Body of pancreas (tissue), 4 donors: ENCODE measurements at regions not wholly inside any gene's neighbourhood (a gene's known extent, or its start where the extent isn't known, plus 50 kb on each side); places are given as distances from the start of the nearest gene placed in this dataset.

Experiments used
- ATAC-seq: fragments of 150-250 bp; one replicate; pipeline ENCODE4 v1.9.1; 2016
- DNase-seq, 4 donors: peaks; one replicate each; pipeline ENCODE4 v3.0.0-alpha.2; 2019
- H3K27ac ChIP-seq, 4 donors: fragments of 200-600 bp; sonication (generic); 1 replicate in 3 of 4; 2 replicates in 1 of 4; pipeline versions ENCODE4 v1.5.1 to v1.6.1; 2016 to 2019; ENCODE audit warnings: mild to moderate bottlenecking in 1 of 4, mixed read lengths in 1 of 4, moderate library complexity in 1 of 4
- H3K27me3 ChIP-seq, 2 donors: fragments of 200-600 bp; sonication (generic); one replicate each; pipeline ENCODE4 v1.6.0; 2016; ENCODE audit warnings: mild to moderate bottlenecking in 1 of 2
- H3K36me3 ChIP-seq, 2 donors: fragments of 200-600 bp; sonication (generic); replicated peaks in 1 of 2; 2 replicates each; pipeline ENCODE4 v1.5.1; 2016; ENCODE audit warnings: low read depth in 2 of 2; ENCODE audit not compliant: insufficient read depth in 1 of 2
- H3K4me1 ChIP-seq: fragments of 200-600 bp; sonication (generic); one replicate; pipeline ENCODE4 v1.6.0; 2016
- H3K4me3 ChIP-seq, 2 donors: fragments of 200-600 bp; sonication (generic); 1 replicate in 1 of 2; 2 replicates in 1 of 2; pipeline ENCODE4 v1.5.1; 2016 to 2019
- H3K9me3 ChIP-seq, 3 donors: fragments of 200-600 bp; sonication (generic); 1 replicate in 2 of 3; 2 replicates in 1 of 3; pipeline ENCODE4 v1.5.1; 2016
- CTCF ChIP-seq, 7 experiments: fragments of 450-650 bp in 4 of 7; fragments of 200-600 bp in 3 of 7; sonication (generic) in 3 of 7; IDR thresholded peaks; one replicate each; pipeline ENCODE4 v1.5.1; 2016 to 2019; ENCODE audit warnings: antibody characterized with exemption in 7 of 7
- POLR2A ChIP-seq, 3 donors: fragments of 450-650 bp; IDR thresholded peaks; one replicate each; pipeline ENCODE4 v1.6.1; 2016; ENCODE audit warnings: antibody characterized with exemption in 3 of 3, mild to moderate bottlenecking in 2 of 3
- WGBS, 2 donors: methylation state at CpG; one replicate each; pipeline ENCODE4 v1.1.5; 2017; 5-methylcytosine and 5-hydroxymethylcytosine counted together
- intact Hi-C: fragments of 100-400 bp; cut with DNase I; formaldehyde crosslinking; loops from one replicate; pipeline ENCODE4 v1.15.1; 2023

- ATAC-seq (no peak), DNase-seq (no peak)
- TF ChIP-seq CTCF (IDR thresholded peaks at IDR 0.05): no peak
- TF ChIP-seq POLR2A (IDR thresholded peaks at IDR 0.05): no peak
- Histone ChIP-seq H3K4me1 (no peaks in the 10 kb centered on the region), H3K27me3 (no peaks in the 10 kb centered on the region), H3K4me3 (no peak overlapping the region), H3K27ac (no peak overlapping the region), H3K9me3 (no peaks in the 10 kb centered on the region), H3K36me3 (no peaks in the 10 kb centered on the region)
- intact Hi-C loops: no loop called here
These were observed 714.9 kb downstream of the ADGRL2 start for GRCh38 chr1:82515650-82516049.

- no peaks in the 10 kb centered on the region for H3K27me3 ChIP-seq
- no peak for DNase-seq
- no peaks in the 10 kb centered on the region for H3K4me1 ChIP-seq
- TF ChIP-seq CTCF (IDR thresholded peaks at IDR 0.05): no peak
- TF ChIP-seq POLR2A (IDR thresholded peaks at IDR 0.05): no peak
- H3K36me3 ChIP-seq: no peaks in the 10 kb centered on the region
- no peak overlapping the region for H3K27ac ChIP-seq
- no peak for ATAC-seq
- H3K4me3 ChIP-seq: no peak overlapping the region
- intact Hi-C loops: no loop called here
- no peaks in the 10 kb centered on the region for H3K9me3 ChIP-seq
These were observed 710.7 kb downstream of the ADGRL2 start for GRCh38 chr1:82511441-82511840.

- Histone ChIP-seq H3K36me3 (no peaks in the 10 kb centered on the region), H3K4me3 (no peak overlapping the region), H3K27ac (no peak overlapping the region), H3K9me3 (no peaks in the 10 kb centered on the region), H3K27me3 (no peaks in the 10 kb centered on the region), H3K4me1 (no peaks in the 10 kb centered on the region)
- ATAC-seq (no peak), DNase-seq (no peak)
- WGBS, 2 donors: 29 to 53% methylated on average over 2 of the region's 2 CpGs
- no peak for TF ChIP-seq CTCF (IDR thresholded peaks at IDR 0.05)
- TF ChIP-seq POLR2A (IDR thresholded peaks at IDR 0.05): no peak
- intact Hi-C loops: no loop called here
These were observed 709.7 kb downstream of the ADGRL2 start for GRCh38 chr1:82510431-82510830.

- WGBS, 2 donors: 77 to 92% methylated on average over 1 of the region's 1 CpG
- H3K4me1 ChIP-seq: peaks cover 8% of the 10 kb centered on the region
- ATAC-seq (no peak), DNase-seq (no peak)
- H3K27ac ChIP-seq: no peak overlapping the region
- no peaks in the 10 kb centered on the region for H3K27me3 ChIP-seq
- intact Hi-C loops: no loop called here
- no peaks in the 10 kb centered on the region for H3K9me3 ChIP-seq
- no peaks in the 10 kb centered on the region for H3K36me3 ChIP-seq
- H3K4me3 ChIP-seq: no peak overlapping the region
- TF ChIP-seq POLR2A (IDR thresholded peaks at IDR 0.05) (no peak), CTCF (IDR thresholded peaks at IDR 0.05) (no peak)
These were observed 706.3 kb downstream of the ADGRL2 start for GRCh38 chr1:82507011-82507410.

GRCh38 chr1:82503822-82504221, 703.1 kb downstream of the ADGRL2 start:
- Histone ChIP-seq H3K36me3 (no peaks in the 10 kb centered on the region), H3K27ac (no peak overlapping the region), H3K4me3 (no peak overlapping the region), H3K4me1 (peaks cover 8% of the 10 kb centered on the region), H3K27me3 (no peaks in the 10 kb centered on the region), H3K9me3 (no peaks in the 10 kb centered on the region)
- TF ChIP-seq POLR2A (IDR thresholded peaks at IDR 0.05): no peak
- ATAC-seq: no peak
- DNase-seq: no peak
- WGBS, 2 donors: 86 to 96% methylated on average over 1 of the region's 1 CpG
- intact Hi-C loops: no loop called here
